BLaER1 treated with 17β-estradiol and CSF1 and Interleukin-3, amounts not matched to agents 10 nM and 100 nM (cell line): ENCODE measurements at regions not wholly inside any gene's neighbourhood (a gene's known extent, or its start where the extent isn't known, plus 50 kb on each side); places are given as distances from the start of the nearest gene placed in this dataset.

Experiments used
- H3K27ac ChIP-seq, 11 experiments: shearing (Covaris generic); formaldehyde crosslinking; 2 replicates each; pipeline ENCODE4 v1.8.1; 2022
- H3K27me3 ChIP-seq, 11 experiments: shearing (Covaris generic); formaldehyde crosslinking; 2 replicates each; pipeline ENCODE4 v1.8.1; 2022
- H3K36me3 ChIP-seq, 11 experiments: shearing (Covaris generic); formaldehyde crosslinking; 2 replicates each; pipeline ENCODE4 v1.8.1; 2022
- H3K4me1 ChIP-seq, 10 experiments: shearing (Covaris generic); formaldehyde crosslinking; 2 replicates each; pipeline ENCODE4 v1.8.1; 2022
- H3K4me2 ChIP-seq, 11 experiments: shearing (Covaris generic); formaldehyde crosslinking; 2 replicates each; pipeline ENCODE4 v1.8.1; 2022
- H3K4me3 ChIP-seq, 10 experiments: shearing (Covaris generic); formaldehyde crosslinking; 2 replicates each; pipeline ENCODE4 v1.8.1; 2022
- H3K9ac ChIP-seq, 11 experiments: shearing (Covaris generic); formaldehyde crosslinking; 2 replicates each; pipeline ENCODE4 v1.8.1; 2022
- H3K9me3 ChIP-seq, 11 experiments: shearing (Covaris generic); formaldehyde crosslinking; replicated peaks in 1 of 11; 2 replicates each; pipeline ENCODE4 v1.8.1; 2022
- H4K20me1 ChIP-seq, 11 experiments: shearing (Covaris generic); formaldehyde crosslinking; 2 replicates each; pipeline ENCODE4 v1.8.1; 2022
- Cebpa-rat ChIP-seq, 11 experiments: shearing (Covaris generic); IDR thresholded peaks; 2 replicates each; pipeline ENCODE4 v1.8.1; 2022

DNA sequence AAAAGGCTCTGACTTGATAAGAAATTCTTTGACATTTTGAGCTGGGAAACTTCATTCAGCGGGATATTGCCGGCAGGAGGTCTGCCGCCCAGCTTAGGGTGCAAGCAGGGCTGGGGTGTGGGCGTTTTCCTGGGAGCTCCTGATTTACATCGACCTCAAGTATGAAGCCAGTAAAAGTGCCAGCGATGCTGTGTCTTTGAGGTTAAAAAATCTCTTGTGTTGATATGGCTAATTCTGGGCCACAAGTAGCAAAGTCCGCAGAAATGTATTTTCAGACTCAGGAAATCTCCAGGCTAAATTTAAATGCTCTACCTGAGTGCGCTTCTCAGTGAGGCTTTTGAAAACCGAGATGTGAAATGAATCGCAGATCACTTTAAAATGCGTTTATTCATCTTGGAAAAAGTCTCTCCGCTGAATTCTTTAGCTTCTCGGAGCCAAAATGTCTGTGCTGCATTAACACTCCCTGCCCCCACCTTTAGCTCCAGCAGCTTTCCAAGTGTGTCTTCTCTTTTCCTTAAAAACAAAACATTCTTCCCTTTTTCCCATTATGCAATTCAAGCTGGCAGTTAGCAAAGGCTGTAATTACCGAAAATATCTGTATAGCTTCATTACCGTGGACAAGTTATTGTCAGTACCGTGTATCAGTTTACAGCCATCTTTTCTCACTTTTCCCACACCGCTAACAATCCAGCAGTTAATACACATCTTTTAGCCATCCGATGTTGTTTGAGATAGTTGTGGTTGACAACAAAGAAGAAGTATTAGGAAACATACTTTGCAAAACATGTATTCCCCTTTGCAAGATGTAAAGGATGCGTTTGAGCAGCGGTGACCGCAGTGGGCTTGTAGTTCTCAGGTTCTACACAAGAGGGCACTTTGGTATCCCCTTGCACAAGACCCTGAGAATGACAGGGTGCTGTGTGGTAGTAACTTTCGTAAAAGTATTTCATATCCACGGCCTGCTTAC, 136.0 kb upstream of the STX18 start:
- no peak for TF ChIP-seq Cebpa-rat (IDR thresholded peaks at IDR 0.05)
- Histone ChIP-seq H3K4me3 (no peak overlapping the region), H3K4me2 (no peak overlapping the region), H4K20me1 (no peaks in the 10 kb centered on the region), H3K27me3 (no peaks in the 10 kb centered on the region), H3K9ac (no peak overlapping the region), H3K36me3 (no peaks in the 10 kb centered on the region), H3K9me3 (no peaks in the 10 kb centered on the region), H3K4me1 (no peaks in the 10 kb centered on the region), H3K27ac (no peak overlapping the region)

- no peak overlapping the region for H3K9ac ChIP-seq
- H4K20me1 ChIP-seq, result no peaks in the 10 kb centered on the region
- no peaks in the 10 kb centered on the region for H3K9me3 ChIP-seq
- H3K4me1 ChIP-seq, result no peaks in the 10 kb centered on the region
- no peak for TF ChIP-seq Cebpa-rat (IDR thresholded peaks at IDR 0.05)
- no peak overlapping the region for H3K4me2 ChIP-seq
- H3K27ac ChIP-seq, result no peak overlapping the region
- no peaks in the 10 kb centered on the region for H3K27me3 ChIP-seq
- no peaks in the 10 kb centered on the region for H3K36me3 ChIP-seq
- no peak overlapping the region for H3K4me3 ChIP-seq
Measured at GRCh38 chr4:4675641-4676040, 133.8 kb upstream of the STX18 start.

GRCh38 chr4:4675051-4675581, 133.3 kb upstream of the STX18 start:
- no peak overlapping the region for H3K4me2 ChIP-seq
- no peaks in the 10 kb centered on the region for H3K4me1 ChIP-seq
- H3K9me3 ChIP-seq, result no peaks in the 10 kb centered on the region
- H3K36me3 ChIP-seq, result no peaks in the 10 kb centered on the region
- H3K4me3 ChIP-seq, result no peak overlapping the region
- H4K20me1 ChIP-seq, result no peaks in the 10 kb centered on the region
- TF ChIP-seq Cebpa-rat (IDR thresholded peaks at IDR 0.05), result no peak
- H3K9ac ChIP-seq, result no peak overlapping the region
- H3K27me3 ChIP-seq, result no peaks in the 10 kb centered on the region
- no peak overlapping the region for H3K27ac ChIP-seq

DNA sequence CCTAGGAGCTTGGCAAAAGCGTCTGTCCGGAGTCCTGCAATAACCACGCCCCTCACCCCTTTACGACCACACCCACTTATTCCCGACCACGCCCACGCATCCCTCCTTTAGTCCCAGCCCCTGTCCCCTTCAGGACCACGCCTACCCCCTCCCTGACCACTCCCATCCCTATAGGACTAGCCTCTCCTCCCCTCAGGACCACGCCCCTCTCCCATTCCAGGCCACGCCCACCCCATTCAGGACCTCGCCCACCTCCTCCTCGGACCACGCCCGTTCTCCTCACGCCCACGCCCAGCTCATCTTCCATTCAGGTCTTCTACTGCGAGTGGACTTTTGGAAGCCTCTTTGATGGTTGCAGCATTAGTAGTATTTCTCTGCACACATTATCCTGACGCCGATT, 131.2 kb upstream of the STX18 start:
- no peak for TF ChIP-seq Cebpa-rat (IDR thresholded peaks at IDR 0.05)
- Histone ChIP-seq H3K9ac (no peak overlapping the region), H3K27ac (no peak overlapping the region), H3K9me3 (no peaks in the 10 kb centered on the region), H3K4me3 (no peak overlapping the region), H3K36me3 (no peaks in the 10 kb centered on the region), H3K27me3 (no peaks in the 10 kb centered on the region), H3K4me1 (no peaks in the 10 kb centered on the region), H3K4me2 (no peak overlapping the region), H4K20me1 (no peaks in the 10 kb centered on the region)

DNA sequence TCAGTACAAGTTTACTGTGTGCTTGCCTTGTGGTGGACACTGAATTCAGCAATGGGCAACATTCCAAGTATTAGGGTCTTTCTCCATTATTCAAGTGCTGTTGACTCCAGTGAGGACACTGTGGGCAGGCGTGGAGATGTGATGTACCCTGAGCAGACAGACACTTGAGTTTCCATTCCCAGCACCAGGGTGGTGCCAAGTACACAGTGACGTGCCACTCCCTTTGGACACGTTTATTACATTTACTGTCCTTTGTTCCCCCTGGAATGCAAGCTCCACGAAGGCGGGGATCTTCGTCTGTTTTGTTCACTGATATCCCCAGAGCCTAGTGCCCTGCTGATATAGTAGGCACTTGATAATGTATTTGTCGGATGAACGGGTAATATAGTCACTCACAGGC, 130.6 kb upstream of the STX18 start:
- no peak for TF ChIP-seq Cebpa-rat (IDR thresholded peaks at IDR 0.05)
- Histone ChIP-seq H4K20me1 (no peaks in the 10 kb centered on the region), H3K4me2 (no peak overlapping the region), H3K4me3 (no peak overlapping the region), H3K27me3 (no peaks in the 10 kb centered on the region), H3K9me3 (no peaks in the 10 kb centered on the region), H3K36me3 (no peaks in the 10 kb centered on the region), H3K9ac (no peak overlapping the region), H3K4me1 (no peaks in the 10 kb centered on the region), H3K27ac (no peak overlapping the region)

DNA sequence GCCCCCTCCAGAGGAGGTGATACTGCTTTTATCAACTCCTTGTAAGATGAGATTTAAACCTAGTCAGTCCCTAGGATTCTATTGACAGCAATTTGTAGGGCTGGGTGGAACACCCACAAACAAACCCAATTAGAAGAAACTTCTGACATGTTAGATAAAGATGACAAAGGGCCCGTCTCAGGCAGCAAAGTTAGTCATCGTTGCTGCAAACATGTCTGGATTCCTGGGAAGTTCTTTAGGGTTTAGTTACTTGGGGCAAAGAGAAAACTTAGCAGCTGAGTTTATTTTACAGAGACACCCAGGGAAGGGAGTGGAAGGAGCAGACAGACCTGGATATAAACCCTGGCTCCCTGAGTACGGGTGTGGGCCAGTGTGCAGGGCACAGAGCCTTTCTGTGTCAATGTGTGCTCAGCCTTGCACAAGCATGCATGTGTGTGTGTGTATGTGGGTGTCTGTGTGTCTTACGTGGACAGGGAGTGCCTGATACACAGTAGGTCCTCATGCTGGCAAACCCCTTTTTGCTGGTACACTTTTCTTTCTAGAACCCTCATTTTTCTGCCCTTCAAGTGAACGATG, 130.0 kb upstream of the STX18 start:
- no peaks in the 10 kb centered on the region for H3K9me3 ChIP-seq
- no peaks in the 10 kb centered on the region for H3K36me3 ChIP-seq
- no peaks in the 10 kb centered on the region for H4K20me1 ChIP-seq
- no peak for TF ChIP-seq Cebpa-rat (IDR thresholded peaks at IDR 0.05)
- no peak overlapping the region for H3K27ac ChIP-seq
- H3K4me1 ChIP-seq, result no peaks in the 10 kb centered on the region
- no peak overlapping the region for H3K4me2 ChIP-seq
- no peaks in the 10 kb centered on the region for H3K27me3 ChIP-seq
- H3K9ac ChIP-seq, result no peak overlapping the region
- no peak overlapping the region for H3K4me3 ChIP-seq

GRCh38 chr4:4670869-4671268, 129.0 kb upstream of the STX18 start:
- H3K27me3 ChIP-seq, result no peaks in the 10 kb centered on the region
- no peaks in the 10 kb centered on the region for H3K36me3 ChIP-seq
- H3K9me3 ChIP-seq, result no peaks in the 10 kb centered on the region
- no peak overlapping the region for H3K4me3 ChIP-seq
- no peak overlapping the region for H3K9ac ChIP-seq
- TF ChIP-seq Cebpa-rat (IDR thresholded peaks at IDR 0.05), result no peak
- H3K27ac ChIP-seq, result no peak overlapping the region
- no peaks in the 10 kb centered on the region for H4K20me1 ChIP-seq
- no peak overlapping the region for H3K4me2 ChIP-seq
- H3K4me1 ChIP-seq, result no peaks in the 10 kb centered on the region

- Histone ChIP-seq H3K4me3 (no peak overlapping the region), H3K36me3 (no peaks in the 10 kb centered on the region), H3K27ac (no peak overlapping the region), H4K20me1 (no peaks in the 10 kb centered on the region), H3K9ac (no peak overlapping the region), H3K4me2 (no peak overlapping the region), H3K27me3 (no peaks in the 10 kb centered on the region), H3K9me3 (no peaks in the 10 kb centered on the region), H3K4me1 (no peaks in the 10 kb centered on the region)
- no peak for TF ChIP-seq Cebpa-rat (IDR thresholded peaks at IDR 0.05)
Measured at GRCh38 chr4:4668355-4669210, 126.7 kb upstream of the STX18 start.

- Histone ChIP-seq H3K9me3 (no peaks in the 10 kb centered on the region), H3K36me3 (no peaks in the 10 kb centered on the region), H3K27me3 (no peaks in the 10 kb centered on the region), H3K4me3 (no peak overlapping the region), H3K4me2 (no peak overlapping the region), H4K20me1 (no peaks in the 10 kb centered on the region), H3K27ac (no peak overlapping the region), H3K4me1 (peaks cover 0 to 7% (median 0%) of the 10 kb centered on the region in 10 experiments; a peak in 7 of 20 replicates), H3K9ac (no peak overlapping the region)
- TF ChIP-seq Cebpa-rat (IDR thresholded peaks at IDR 0.05), result no peak
Measured at GRCh38 chr4:4667622-4668081, 125.8 kb upstream of the STX18 start.
